ENCODE measurements at regions not wholly inside any gene's neighbourhood (a gene's known extent, or its start where the extent isn't known, plus 50 kb on each side); places are given as distances from the start of the nearest gene placed in this dataset.

DNA sequence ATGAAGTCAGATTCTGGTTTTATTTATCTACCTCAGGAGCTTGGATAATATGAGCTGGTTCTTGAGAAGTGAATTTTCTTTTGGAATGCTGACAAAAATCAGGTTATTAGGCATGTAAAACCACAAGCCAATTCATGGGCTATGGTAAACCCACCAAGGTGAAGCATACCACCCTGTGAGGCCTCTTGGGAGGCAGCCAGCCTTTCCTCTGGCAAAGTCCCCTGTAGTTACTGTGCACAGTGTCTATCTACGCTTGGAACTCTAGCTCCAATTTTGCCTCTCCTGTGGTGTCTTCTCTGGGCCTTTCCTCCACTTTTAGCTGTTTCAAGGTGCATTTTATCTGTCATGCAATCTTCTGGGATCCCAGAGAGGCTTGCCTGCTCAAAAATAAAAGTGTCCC lies 242.7 kb upstream of the ZSWIM2 start (continued):
- TF ChIP-seq, protein P1, sequence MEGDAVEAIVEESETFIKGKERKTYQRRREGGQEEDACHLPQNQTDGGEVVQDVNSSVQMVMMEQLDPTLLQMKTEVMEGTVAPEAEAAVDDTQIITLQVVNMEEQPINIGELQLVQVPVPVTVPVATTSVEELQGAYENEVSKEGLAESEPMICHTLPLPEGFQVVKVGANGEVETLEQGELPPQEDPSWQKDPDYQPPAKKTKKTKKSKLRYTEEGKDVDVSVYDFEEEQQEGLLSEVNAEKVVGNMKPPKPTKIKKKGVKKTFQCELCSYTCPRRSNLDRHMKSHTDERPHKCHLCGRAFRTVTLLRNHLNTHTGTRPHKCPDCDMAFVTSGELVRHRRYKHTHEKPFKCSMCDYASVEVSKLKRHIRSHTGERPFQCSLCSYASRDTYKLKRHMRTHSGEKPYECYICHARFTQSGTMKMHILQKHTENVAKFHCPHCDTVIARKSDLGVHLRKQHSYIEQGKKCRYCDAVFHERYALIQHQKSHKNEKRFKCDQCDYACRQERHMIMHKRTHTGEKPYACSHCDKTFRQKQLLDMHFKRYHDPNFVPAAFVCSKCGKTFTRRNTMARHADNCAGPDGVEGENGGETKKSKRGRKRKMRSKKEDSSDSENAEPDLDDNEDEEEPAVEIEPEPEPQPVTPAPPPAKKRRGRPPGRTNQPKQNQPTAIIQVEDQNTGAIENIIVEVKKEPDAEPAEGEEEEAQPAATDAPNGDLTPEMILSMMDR (IDR thresholded peaks at IDR 0.05 in 2 of 3, conservative IDR thresholded peaks at IDR 0.05 in 1 of 3; ENCODE audit: control insufficient read depth in 2 of 3, extremely low read depth in 1 of 3, insufficient read depth in 1 of 3, low read depth in 3 of 3, low read length in 3 of 3) = no peak

DNA sequence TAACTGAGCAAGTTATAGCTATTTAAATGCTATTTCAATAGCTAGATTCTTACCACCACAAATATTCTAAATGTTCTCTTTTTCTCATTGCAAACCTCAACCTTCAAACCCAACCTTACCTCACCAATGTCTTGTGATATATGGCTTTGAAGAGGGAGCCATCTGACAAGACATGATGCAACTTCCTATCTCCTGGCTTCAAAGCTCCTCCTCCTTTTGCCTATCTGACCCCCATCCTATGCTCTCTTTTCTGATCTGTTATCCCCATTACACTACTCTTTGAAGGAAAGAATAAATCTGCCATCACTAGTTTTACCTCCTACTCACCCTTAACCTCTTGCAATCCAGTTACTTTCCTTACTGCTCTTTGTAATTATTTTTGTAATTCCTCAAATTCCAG lies 235.6 kb upstream of the ZSWIM2 start:
- no peak overlapping the region for H3K4me2 ChIP-seq (ENCODE audit: control insufficient read depth, insufficient read depth)
- ChIA-PET SMC1A (ENCODE audit: uncharacterized antibody, unreplicated experiment) (interaction anchor here (1.5 kb wide), 1 partner anchor 26 kb away, joined by 3 read pairs; no protein-coding TSS in a partner anchor), POLR2A (interaction anchor here (0.7 kb wide), 1 partner anchor 364 kb away, joined by 4 read pairs; the partner anchor contains the start of gene CALCRL), RAD21 (ENCODE audit: unreplicated experiment) (no interaction called here), CTCF (no interaction called here)
- no peaks in the 10 kb centered on the region for H3K4me1 ChIP-seq (ENCODE audit: control insufficient read depth, insufficient read depth, low read length)
- BruUV-seq (replicated peaks) = no TSS peak
- H3K79me2 ChIP-seq (ENCODE audit: control insufficient read depth, insufficient read depth, low read length) = no peaks in the 10 kb centered on the region
- DNase-seq (ENCODE audit: low read depth, low spot score) (no peak), ATAC-seq (no peak), FAIRE-seq (no peak)
- no peak overlapping the region for H3K27ac ChIP-seq (ENCODE audit: control insufficient read depth, insufficient read depth)
- H3K27me3 ChIP-seq (replicated peaks in 1 of 2; ENCODE audit: control insufficient read depth in 2 of 2, insufficient read depth in 2 of 2, low read length in 1 of 2) = no peaks in the 10 kb centered on the region
- intact Hi-C loops (cut with micrococcal nuclease; ENCODE audit: unreplicated experiment) = no loop called here
- no peaks in the 10 kb centered on the region for H3K9me3 ChIP-seq (replicated peaks; ENCODE audit: control insufficient read depth, insufficient read depth, low read length)
- no peaks in the 10 kb centered on the region for H3K36me3 ChIP-seq (ENCODE audit: control insufficient read depth in 2 of 2, insufficient read depth in 2 of 2, low read length in 1 of 2)
- in situ Hi-C loops (cut with MboI) = no loop called here
- H3K9ac ChIP-seq (ENCODE audit: control insufficient read depth, insufficient read depth, low read length) = no peak overlapping the region
- no peak overlapping the region for H2AFZ ChIP-seq (ENCODE audit: control insufficient read depth, low read depth, low read length)
- H4K20me1 ChIP-seq (ENCODE audit: control insufficient read depth, insufficient read depth) = no peaks in the 10 kb centered on the region
- TF ChIP-seq, protein P2, sequence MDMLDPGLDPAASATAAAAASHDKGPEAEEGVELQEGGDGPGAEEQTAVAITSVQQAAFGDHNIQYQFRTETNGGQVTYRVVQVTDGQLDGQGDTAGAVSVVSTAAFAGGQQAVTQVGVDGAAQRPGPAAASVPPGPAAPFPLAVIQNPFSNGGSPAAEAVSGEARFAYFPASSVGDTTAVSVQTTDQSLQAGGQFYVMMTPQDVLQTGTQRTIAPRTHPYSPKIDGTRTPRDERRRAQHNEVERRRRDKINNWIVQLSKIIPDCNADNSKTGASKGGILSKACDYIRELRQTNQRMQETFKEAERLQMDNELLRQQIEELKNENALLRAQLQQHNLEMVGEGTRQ (IDR thresholded peaks at IDR 0.05; ENCODE audit: borderline replicate concordance, low read depth, low read length) = no peak
- TF ChIP-seq TCF7 (IDR thresholded peaks at IDR 0.05; ENCODE audit: borderline replicate concordance) (no peak), YY1 (IDR thresholded peaks at IDR 0.05; ENCODE audit: low read depth, low read length) (no peak)
- TF ChIP-seq, protein P3, sequence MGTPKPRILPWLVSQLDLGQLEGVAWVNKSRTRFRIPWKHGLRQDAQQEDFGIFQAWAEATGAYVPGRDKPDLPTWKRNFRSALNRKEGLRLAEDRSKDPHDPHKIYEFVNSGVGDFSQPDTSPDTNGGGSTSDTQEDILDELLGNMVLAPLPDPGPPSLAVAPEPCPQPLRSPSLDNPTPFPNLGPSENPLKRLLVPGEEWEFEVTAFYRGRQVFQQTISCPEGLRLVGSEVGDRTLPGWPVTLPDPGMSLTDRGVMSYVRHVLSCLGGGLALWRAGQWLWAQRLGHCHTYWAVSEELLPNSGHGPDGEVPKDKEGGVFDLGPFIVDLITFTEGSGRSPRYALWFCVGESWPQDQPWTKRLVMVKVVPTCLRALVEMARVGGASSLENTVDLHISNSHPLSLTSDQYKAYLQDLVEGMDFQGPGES (IDR thresholded peaks at IDR 0.05) = no peak
- TF ChIP-seq, protein P4, sequence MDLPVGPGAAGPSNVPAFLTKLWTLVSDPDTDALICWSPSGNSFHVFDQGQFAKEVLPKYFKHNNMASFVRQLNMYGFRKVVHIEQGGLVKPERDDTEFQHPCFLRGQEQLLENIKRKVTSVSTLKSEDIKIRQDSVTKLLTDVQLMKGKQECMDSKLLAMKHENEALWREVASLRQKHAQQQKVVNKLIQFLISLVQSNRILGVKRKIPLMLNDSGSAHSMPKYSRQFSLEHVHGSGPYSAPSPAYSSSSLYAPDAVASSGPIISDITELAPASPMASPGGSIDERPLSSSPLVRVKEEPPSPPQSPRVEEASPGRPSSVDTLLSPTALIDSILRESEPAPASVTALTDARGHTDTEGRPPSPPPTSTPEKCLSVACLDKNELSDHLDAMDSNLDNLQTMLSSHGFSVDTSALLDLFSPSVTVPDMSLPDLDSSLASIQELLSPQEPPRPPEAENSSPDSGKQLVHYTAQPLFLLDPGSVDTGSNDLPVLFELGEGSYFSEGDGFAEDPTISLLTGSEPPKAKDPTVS (IDR thresholded peaks at IDR 0.05; ENCODE audit: low read depth, low read length) = no peak
- H3K4me3 ChIP-seq = no peak overlapping the region

Data from GM12878 (cell line).